ENCODE measurements at regions not wholly inside any gene's neighbourhood (a gene's known extent, or its start where the extent isn't known, plus 50 kb on each side); places are given as distances from the start of the nearest gene placed in this dataset.
"Not testable (repeated sequence)": the region's sequence is repeated elsewhere in the genome, so short reads cannot be mapped to it uniquely, and the experiment has no call there.

- peak; percentile 1 for DNase-seq
These were observed 59.4 kb downstream of the EBLN1 start for GRCh38 chr10:22158426-22158825.

- no peak for DNase-seq
These were observed 61.1 kb downstream of the EBLN1 start for GRCh38 chr10:22156750-22157149.

- DNase-seq, result no peak
These were observed 65.4 kb downstream of the EBLN1 start for GRCh38 chr10:22152403-22152802.

GRCh38 chr10:22150842-22151241 lies 67.0 kb downstream of the EBLN1 start:
- no peak for DNase-seq

- DNase-seq, result peak; percentile 28
These were observed 68.9 kb downstream of the EBLN1 start for GRCh38 chr10:22148961-22149360.

GRCh38 chr10:22145873-22146272 lies 71.9 kb downstream of the EBLN1 start:
- not testable (repeated sequence) for DNase-seq

GRCh38 chr10:22137542-22137941 lies 80.3 kb downstream of the EBLN1 start:
- DNase-seq, result no peak

GRCh38 chr10:22135591-22135990 lies 82.2 kb downstream of the EBLN1 start:
- no peak for DNase-seq

GRCh38 chr10:22133749-22134624 lies 83.8 kb downstream of the EBLN1 start:
- no peak for DNase-seq

- not testable (repeated sequence) for DNase-seq
These were observed 87.0 kb downstream of the EBLN1 start for GRCh38 chr10:22130824-22131223.

- not testable (repeated sequence) for DNase-seq
These were observed 88.2 kb downstream of the EBLN1 start for GRCh38 chr10:22129612-22130011.

GRCh38 chr10:22121181-22121580 lies 96.6 kb downstream of the EBLN1 start:
- not testable (repeated sequence) for DNase-seq

- DNase-seq, result not testable (repeated sequence)
These were observed 97.7 kb downstream of the EBLN1 start for GRCh38 chr10:22120072-22120471.

- DNase-seq, result not testable (repeated sequence)
These were observed 98.2 kb downstream of the EBLN1 start for GRCh38 chr10:22119575-22119974.

GRCh38 chr10:22111705-22112104 lies 106.1 kb downstream of the EBLN1 start:
- no peak for DNase-seq

- DNase-seq, result no peak
These were observed 106.6 kb downstream of the EBLN1 start for GRCh38 chr10:22111260-22111659.

- DNase-seq, result no peak
These were observed 107.1 kb downstream of the EBLN1 start for GRCh38 chr10:22110761-22111160.

GRCh38 chr10:22105270-22105669 lies 101.7 kb upstream of the DNAJC1 start:
- no peak for DNase-seq

- no peak for DNase-seq
These were observed 100.4 kb upstream of the DNAJC1 start for GRCh38 chr10:22103701-22104470.

GRCh38 chr10:22097696-22098095 lies 94.2 kb upstream of the DNAJC1 start:
- DNase-seq, result no peak

GRCh38 chr10:22091260-22091659 lies 87.7 kb upstream of the DNAJC1 start:
- DNase-seq, result not testable (repeated sequence)

GRCh38 chr10:22087402-22087738 lies 83.8 kb upstream of the DNAJC1 start:
- no peak for DNase-seq

- DNase-seq, result peak; percentile 61
These were observed 83.3 kb upstream of the DNAJC1 start for GRCh38 chr10:22086730-22087401.

Measured in fibroblast of skin of scalp (primary cell).